GM21423 (cell line): ENCODE measurements at regions not wholly inside any gene's neighbourhood (a gene's known extent, or its start where the extent isn't known, plus 50 kb on each side); places are given as distances from the start of the nearest gene placed in this dataset.
"Not testable (repeated sequence)": the region's sequence is repeated elsewhere in the genome, so short reads cannot be mapped to it uniquely, and the experiment has no call there.

Source experiments
- ATAC-seq: cut with Tn5 transposase; IDR thresholded peaks from one replicate; pipeline ENCODE4 v1.9.1; 2021; ENCODE audit warnings: mild to moderate bottlenecking, moderate library complexity; ENCODE audit not compliant: unreplicated experiment

GRCh38 chr7:156324201-156324600 lies 316.4 kb upstream of the RNF32 start:
- ATAC-seq = no peak

- not testable (repeated sequence) for ATAC-seq
These were observed 319.1 kb upstream of the RNF32 start for GRCh38 chr7:156321430-156321829.

- ATAC-seq = no peak
These were observed 321.6 kb upstream of the RNF32 start for GRCh38 chr7:156318926-156319325.

GRCh38 chr7:156318426-156318825 lies 322.1 kb upstream of the RNF32 start:
- no peak for ATAC-seq

- no peak for ATAC-seq
These were observed 331.5 kb upstream of the RNF32 start for GRCh38 chr7:156309016-156309620.

GRCh38 chr7:156307193-156307592 lies 333.4 kb upstream of the RNF32 start:
- no peak for ATAC-seq

GRCh38 chr7:156305351-156305750 lies 335.2 kb upstream of the RNF32 start:
- ATAC-seq = no peak

- no peak for ATAC-seq
These were observed 357.8 kb upstream of the RNF32 start for GRCh38 chr7:156282816-156283215.

GRCh38 chr7:156279635-156280034 lies 360.9 kb upstream of the RNF32 start:
- ATAC-seq = no peak

- ATAC-seq = no peak
These were observed 365.3 kb upstream of the RNF32 start for GRCh38 chr7:156275292-156275691.

- no peak for ATAC-seq
These were observed 366.0 kb upstream of the RNF32 start for GRCh38 chr7:156274557-156274956.

- ATAC-seq = no peak
These were observed 379.0 kb upstream of the RNF32 start for GRCh38 chr7:156261581-156261980.

GRCh38 chr7:156257904-156258303 lies 382.7 kb upstream of the RNF32 start:
- ATAC-seq = no peak

GRCh38 chr7:156255635-156256034 lies 384.9 kb upstream of the RNF32 start:
- no peak for ATAC-seq

- ATAC-seq = no peak
These were observed 388.7 kb upstream of the RNF32 start for GRCh38 chr7:156251861-156252260.

- ATAC-seq = no peak
These were observed 400.0 kb upstream of the RNF32 start for GRCh38 chr7:156240532-156240931.

- ATAC-seq = no peak
These were observed 402.0 kb upstream of the RNF32 start for GRCh38 chr7:156238366-156239133.

- ATAC-seq = no peak
These were observed 403.0 kb upstream of the RNF32 start for GRCh38 chr7:156237614-156238013.

- ATAC-seq = no peak
These were observed 403.5 kb upstream of the RNF32 start for GRCh38 chr7:156236936-156237599.

- no peak for ATAC-seq
These were observed 404.2 kb upstream of the RNF32 start for GRCh38 chr7:156236181-156236889.

GRCh38 chr7:156234666-156235494 lies 405.7 kb upstream of the RNF32 start:
- ATAC-seq = no peak
